DMS53 treated with DMSO at 0.1 percent for 48 hours (cell line): ENCODE measurements at regions not wholly inside any gene's neighbourhood (a gene's known extent, or its start where the extent isn't known, plus 50 kb on each side); places are given as distances from the start of the nearest gene placed in this dataset.

ENCODE experiments used
- DNase-seq: peaks from one replicate; lab custom pipeline; 2025; ENCODE audit not compliant: unreplicated experiment; lab: John Stamatoyannopoulos, UW

- no peak for DNase-seq
Observed at GRCh38 chr2:205937211-205937610, 148.8 kb downstream of the INO80D start.

GRCh38 chr2:205936446-205936845 is 149.5 kb downstream of the INO80D start:
- no peak for DNase-seq

- DNase-seq: peak; percentile 5
Observed at GRCh38 chr2:205934443-205934842, 151.5 kb downstream of the INO80D start.

GRCh38 chr2:205932861-205933260 is 153.1 kb downstream of the INO80D start:
- no peak for DNase-seq

GRCh38 chr2:205931388-205931787 is 154.6 kb downstream of the INO80D start:
- no peak for DNase-seq

- DNase-seq: no peak
Observed at GRCh38 chr2:205930209-205930608, 155.8 kb downstream of the INO80D start.

GRCh38 chr2:205929246-205929942 is 156.6 kb downstream of the INO80D start:
- no peak for DNase-seq

- DNase-seq: peak; percentile 67
Observed at GRCh38 chr2:205925373-205926337, 160.3 kb downstream of the INO80D start.

- no peak for DNase-seq
Observed at GRCh38 chr2:205924676-205925075, 161.3 kb downstream of the INO80D start.

- no peak for DNase-seq
Observed at GRCh38 chr2:205915130-205915524, 170.8 kb downstream of the INO80D start.

GRCh38 chr2:205914213-205915129 is 171.5 kb downstream of the INO80D start:
- DNase-seq: no peak

GRCh38 chr2:205913668-205914067 is 172.3 kb downstream of the INO80D start:
- no peak for DNase-seq

GRCh38 chr2:205911306-205911705 is 174.7 kb downstream of the INO80D start:
- no peak for DNase-seq

- no peak for DNase-seq
Observed at GRCh38 chr2:205909184-205909572, 176.8 kb downstream of the INO80D start.

GRCh38 chr2:205908212-205909183 is 177.5 kb downstream of the INO80D start:
- DNase-seq: no peak

- DNase-seq: no peak
Observed at GRCh38 chr2:205906419-205906818, 179.6 kb downstream of the INO80D start.

- DNase-seq: no peak
Observed at GRCh38 chr2:205905576-205905975, 180.4 kb downstream of the INO80D start.

- no peak for DNase-seq
Observed at GRCh38 chr2:205904873-205905272, 181.1 kb downstream of the INO80D start.

GRCh38 chr2:205903549-205904129 is 182.3 kb downstream of the INO80D start:
- DNase-seq: peak; percentile 33

- no peak for DNase-seq
Observed at GRCh38 chr2:205902900-205903237, 183.1 kb downstream of the INO80D start.
